ENCODE measurements at regions not wholly inside any gene's neighbourhood (a gene's known extent, or its start where the extent isn't known, plus 50 kb on each side); places are given as distances from the start of the nearest gene placed in this dataset.

- DNase-seq (ENCODE audit: low read depth in 2 of 2), result no peak
These were observed 1677.3 kb upstream of the TENM3 start for GRCh38 chr4:180565856-180566431.

GRCh38 chr4:180566492-180566891, 1676.7 kb upstream of the TENM3 start:
- DNase-seq (ENCODE audit: low read depth in 2 of 2), result no peak

GRCh38 chr4:180567080-180567479, 1676.1 kb upstream of the TENM3 start:
- no peak for DNase-seq (ENCODE audit: low read depth in 2 of 2)

- no peak for DNase-seq (ENCODE audit: low read depth in 2 of 2)
These were observed 1671.6 kb upstream of the TENM3 start for GRCh38 chr4:180571516-180572055.

- no peak for DNase-seq (ENCODE audit: low read depth in 2 of 2)
These were observed 1665.0 kb upstream of the TENM3 start for GRCh38 chr4:180578175-180578574.

- no peak for DNase-seq (ENCODE audit: low read depth in 2 of 2)
These were observed 1662.1 kb upstream of the TENM3 start for GRCh38 chr4:180581061-180581460.

- no peak for DNase-seq (ENCODE audit: low read depth in 2 of 2)
These were observed 1655.8 kb upstream of the TENM3 start for GRCh38 chr4:180587379-180587778.

GRCh38 chr4:180589575-180589974, 1653.6 kb upstream of the TENM3 start:
- DNase-seq (ENCODE audit: low read depth in 2 of 2), result no peak

- DNase-seq (ENCODE audit: low read depth in 2 of 2), result no peak
These were observed 1646.2 kb upstream of the TENM3 start for GRCh38 chr4:180596888-180597483.

GRCh38 chr4:180598281-180598680, 1644.9 kb upstream of the TENM3 start:
- no peak for DNase-seq (ENCODE audit: low read depth in 2 of 2)

- no peak for DNase-seq (ENCODE audit: low read depth in 2 of 2)
These were observed 1639.4 kb upstream of the TENM3 start for GRCh38 chr4:180603791-180604190.

- no peak for DNase-seq (ENCODE audit: low read depth in 2 of 2)
These were observed 1632.9 kb upstream of the TENM3 start for GRCh38 chr4:180610324-180610723.

- DNase-seq (ENCODE audit: low read depth in 2 of 2), result no peak
These were observed 1627.5 kb upstream of the TENM3 start for GRCh38 chr4:180615746-180616145.

- DNase-seq (ENCODE audit: low read depth in 2 of 2), result no peak
These were observed 1626.0 kb upstream of the TENM3 start for GRCh38 chr4:180617196-180617595.

- no peak for DNase-seq (ENCODE audit: low read depth in 2 of 2)
These were observed 1624.8 kb upstream of the TENM3 start for GRCh38 chr4:180618396-180618795.

- no peak for DNase-seq (ENCODE audit: low read depth in 2 of 2)
These were observed 1623.8 kb upstream of the TENM3 start for GRCh38 chr4:180619440-180619839.

GRCh38 chr4:180622254-180622653, 1620.9 kb upstream of the TENM3 start:
- no peak for DNase-seq (ENCODE audit: low read depth in 2 of 2)

GRCh38 chr4:180625653-180626052, 1617.5 kb upstream of the TENM3 start:
- DNase-seq (ENCODE audit: low read depth in 2 of 2), result no peak

- no peak for DNase-seq (ENCODE audit: low read depth in 2 of 2)
These were observed 1613.1 kb upstream of the TENM3 start for GRCh38 chr4:180630012-180630665.

GRCh38 chr4:180634306-180634705, 1608.9 kb upstream of the TENM3 start:
- DNase-seq (ENCODE audit: low read depth in 2 of 2), result no peak

GRCh38 chr4:180635281-180635680, 1607.9 kb upstream of the TENM3 start:
- no peak for DNase-seq (ENCODE audit: low read depth in 2 of 2)

- DNase-seq (ENCODE audit: low read depth in 2 of 2), result no peak
These were observed 1606.4 kb upstream of the TENM3 start for GRCh38 chr4:180636696-180637404.

- no peak for DNase-seq (ENCODE audit: low read depth in 2 of 2)
These were observed 1605.6 kb upstream of the TENM3 start for GRCh38 chr4:180637616-180638015.
